Right lung (tissue), 2 donors: ENCODE measurements at regions not wholly inside any gene's neighbourhood (a gene's known extent, or its start where the extent isn't known, plus 50 kb on each side); places are given as distances from the start of the nearest gene placed in this dataset.
"Not testable (repeated sequence)": the region's sequence is repeated elsewhere in the genome, so short reads cannot be mapped to it uniquely, and the experiment has no call there.

ENCODE experiments used
- DNase-seq, 2 donors: peaks; one replicate each; pipeline ENCODE4 v3.0.0-alpha.2; 2013

GRCh38 chr15:61337541-61337940, 108.4 kb upstream of the RORA start:
- no peak for DNase-seq

GRCh38 chr15:61336026-61336638, 107.0 kb upstream of the RORA start:
- peak in 1 of 2 donors; percentile 15 for DNase-seq

GRCh38 chr15:61334714-61335113, 105.6 kb upstream of the RORA start:
- not testable (repeated sequence) for DNase-seq

- no peak for DNase-seq
Observed at GRCh38 chr15:61331019-61331418, 101.9 kb upstream of the RORA start.

- DNase-seq, result peak; percentile 17 to 27
Observed at GRCh38 chr15:61327019-61327631, 98.0 kb upstream of the RORA start.

- DNase-seq, result no peak
Observed at GRCh38 chr15:61319892-61320291, 90.8 kb upstream of the RORA start.

- peak; percentile 67 to 74 for DNase-seq
Observed at GRCh38 chr15:61318802-61319525, 89.9 kb upstream of the RORA start.

GRCh38 chr15:61318301-61318700, 89.2 kb upstream of the RORA start:
- no peak for DNase-seq

GRCh38 chr15:61315471-61315870, 86.4 kb upstream of the RORA start:
- DNase-seq, result no peak

- DNase-seq, result no peak
Observed at GRCh38 chr15:61314427-61314826, 85.3 kb upstream of the RORA start.

GRCh38 chr15:61309617-61310016, 80.5 kb upstream of the RORA start:
- DNase-seq, result no peak

GRCh38 chr15:61309031-61309511, 80.0 kb upstream of the RORA start:
- DNase-seq, result peak; percentile 58 to 67

- DNase-seq, result peak; percentile 60 to 64
Observed at GRCh38 chr15:61308437-61308836, 79.3 kb upstream of the RORA start.

- DNase-seq, result no peak
Observed at GRCh38 chr15:61307474-61307873, 78.4 kb upstream of the RORA start.

GRCh38 chr15:61301701-61302100, 72.6 kb upstream of the RORA start:
- DNase-seq, result no peak

GRCh38 chr15:61299075-61299763, 70.1 kb upstream of the RORA start:
- DNase-seq, result peak; percentile 75 to 76

GRCh38 chr15:61295239-61295638, 66.1 kb upstream of the RORA start:
- DNase-seq, result no peak

- no peak for DNase-seq
Observed at GRCh38 chr15:61282661-61283060, 53.6 kb upstream of the RORA start.

GRCh38 chr15:61281328-61281727, 52.2 kb upstream of the RORA start:
- no peak for DNase-seq
